LNCaP clone FGC (cell line): ENCODE measurements at regions not wholly inside any gene's neighbourhood (a gene's known extent, or its start where the extent isn't known, plus 50 kb on each side); places are given as distances from the start of the nearest gene placed in this dataset.
"Not testable (repeated sequence)": the region's sequence is repeated elsewhere in the genome, so short reads cannot be mapped to it uniquely, and the experiment has no call there.

Experiments
- DNase-seq: peaks from one replicate; pipeline ENCODE4 v3.0.0-alpha.2; 2011; ENCODE audit warnings: low read depth
- H3K4me3 ChIP-seq: 2 replicates; pipeline ENCODE4 v1.5.1; 2011; ENCODE audit warnings: mild to moderate bottlenecking, low read depth, low read length, control low read depth
- TF ChIP-seq, protein P1 (sequence below): IDR thresholded peaks from 2 replicates; pipeline ENCODE4 v1.5.1; 2012; ENCODE audit warnings: mild to moderate bottlenecking; ENCODE audit not compliant: control insufficient read depth, insufficient read depth; ENCODE audit errors: extremely low read depth

DNA sequence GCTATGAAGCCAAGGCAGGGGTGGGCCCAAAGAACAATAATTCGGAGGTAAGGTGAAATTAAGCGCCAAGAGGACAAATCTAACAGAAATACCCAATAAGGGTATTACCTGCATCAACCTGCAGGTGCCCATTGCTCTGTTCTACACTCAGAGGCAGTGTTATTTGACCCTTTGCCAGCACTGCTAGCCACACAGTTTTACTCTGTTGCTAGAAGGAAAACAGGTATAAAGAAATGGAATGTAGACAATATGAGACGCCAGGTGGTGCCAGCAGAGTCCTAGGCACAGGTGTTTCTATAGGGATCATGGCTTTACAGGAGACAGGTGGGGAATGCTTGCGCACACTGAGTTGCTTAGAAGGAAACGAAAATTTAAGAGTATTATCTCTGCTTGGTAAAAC lies 201.3 kb downstream of the HTR1A start:
- H3K4me3 ChIP-seq: no peak overlapping the region
- DNase-seq: no peak
- TF ChIP-seq, protein P1, sequence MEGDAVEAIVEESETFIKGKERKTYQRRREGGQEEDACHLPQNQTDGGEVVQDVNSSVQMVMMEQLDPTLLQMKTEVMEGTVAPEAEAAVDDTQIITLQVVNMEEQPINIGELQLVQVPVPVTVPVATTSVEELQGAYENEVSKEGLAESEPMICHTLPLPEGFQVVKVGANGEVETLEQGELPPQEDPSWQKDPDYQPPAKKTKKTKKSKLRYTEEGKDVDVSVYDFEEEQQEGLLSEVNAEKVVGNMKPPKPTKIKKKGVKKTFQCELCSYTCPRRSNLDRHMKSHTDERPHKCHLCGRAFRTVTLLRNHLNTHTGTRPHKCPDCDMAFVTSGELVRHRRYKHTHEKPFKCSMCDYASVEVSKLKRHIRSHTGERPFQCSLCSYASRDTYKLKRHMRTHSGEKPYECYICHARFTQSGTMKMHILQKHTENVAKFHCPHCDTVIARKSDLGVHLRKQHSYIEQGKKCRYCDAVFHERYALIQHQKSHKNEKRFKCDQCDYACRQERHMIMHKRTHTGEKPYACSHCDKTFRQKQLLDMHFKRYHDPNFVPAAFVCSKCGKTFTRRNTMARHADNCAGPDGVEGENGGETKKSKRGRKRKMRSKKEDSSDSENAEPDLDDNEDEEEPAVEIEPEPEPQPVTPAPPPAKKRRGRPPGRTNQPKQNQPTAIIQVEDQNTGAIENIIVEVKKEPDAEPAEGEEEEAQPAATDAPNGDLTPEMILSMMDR: 0 out of 2 replicates have a peak, but pooled peaks have one; percentile 6

GRCh38 chr5:63743096-63743798 lies 219.0 kb downstream of the HTR1A start:
- no peak for DNase-seq
- H3K4me3 ChIP-seq: no peak overlapping the region
- TF ChIP-seq, protein P1: no peak

DNA sequence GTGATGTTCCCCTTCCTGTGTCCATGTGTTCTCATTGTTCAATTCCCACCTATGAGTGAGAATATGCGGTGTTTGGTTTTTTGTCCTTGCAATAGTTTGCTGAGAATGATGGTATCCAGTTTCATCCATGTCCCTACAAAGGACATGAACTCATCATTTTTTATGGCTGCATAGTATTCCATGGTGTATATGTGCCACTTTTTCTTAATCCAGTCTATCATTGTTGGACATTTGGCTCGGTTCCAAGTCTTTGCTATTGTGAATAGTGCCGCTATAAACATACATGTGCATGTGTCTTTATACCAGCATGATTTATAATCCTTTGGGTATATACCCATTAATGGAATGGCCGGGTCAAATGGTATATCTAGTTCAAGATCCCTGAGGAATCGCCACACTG lies 229.4 kb downstream of the HTR1A start:
- DNase-seq, H3K4me3 ChIP-seq: not testable (repeated sequence)

- TF ChIP-seq, protein P1: no peak
- no peak for DNase-seq
- no peak overlapping the region for H3K4me3 ChIP-seq
Measured at GRCh38 chr5:63727583-63727982, 234.7 kb downstream of the HTR1A start.

- TF ChIP-seq, protein P1: no peak
- H3K4me3 ChIP-seq: no peak overlapping the region
- no peak for DNase-seq
Measured at GRCh38 chr5:63726496-63726895, 235.7 kb downstream of the HTR1A start.

- no peak for DNase-seq
- H3K4me3 ChIP-seq: no peak overlapping the region
- TF ChIP-seq, protein P1: no peak
Measured at GRCh38 chr5:63719147-63719546, 243.1 kb downstream of the HTR1A start.

GRCh38 chr5:63700241-63700640 lies 262.0 kb downstream of the HTR1A start:
- TF ChIP-seq, protein P1: no peak
- H3K4me3 ChIP-seq: no peak overlapping the region
- no peak for DNase-seq
